ENCODE measurements at regions not wholly inside any gene's neighbourhood (a gene's known extent, or its start where the extent isn't known, plus 50 kb on each side); places are given as distances from the start of the nearest gene placed in this dataset.

- no peaks in the 10 kb centered on the region for H3K9me3 ChIP-seq (ENCODE audit: insufficient read depth, low read depth, low read length)
- H3K4me1 ChIP-seq (ENCODE audit: insufficient read depth, low read length, poor library complexity, severe bottlenecking) = no peaks in the 10 kb centered on the region
- H4K20me1 ChIP-seq (ENCODE audit: insufficient read depth, low read length, poor library complexity, severe bottlenecking) = no peaks in the 10 kb centered on the region
- no peak overlapping the region for H3K4me3 ChIP-seq (ENCODE audit: low read length, poor library complexity, severe bottlenecking)
- H3K9me2 ChIP-seq (replicated peaks; ENCODE audit: low read depth, low read length) = no peaks in the 10 kb centered on the region
- H3F3A ChIP-seq (ENCODE audit: low read depth) = no peaks in the 10 kb centered on the region
- no peak for TF ChIP-seq CTCF (conservative IDR thresholded peaks at IDR 0.05; ENCODE audit: low read length)
- no peak for TF ChIP-seq EZH2phosphoT487 (IDR thresholded peaks at IDR 0.05; ENCODE audit: borderline replicate concordance)
- H3K9ac ChIP-seq (ENCODE audit: low read depth, low read length, poor library complexity, severe bottlenecking) = no peak overlapping the region
- no peaks in the 10 kb centered on the region for H3K36me3 ChIP-seq (ENCODE audit: insufficient read depth, low read length)
- no peaks in the 10 kb centered on the region for H3K27me3 ChIP-seq (ENCODE audit: insufficient read depth, low read length, poor library complexity, severe bottlenecking)
- no peaks in the 10 kb centered on the region for H3K79me2 ChIP-seq (ENCODE audit: insufficient read depth, low read length)
- H3K4me2 ChIP-seq (ENCODE audit: low read depth, low read length, poor library complexity, severe bottlenecking) = no peak overlapping the region
- H2AFZ ChIP-seq (ENCODE audit: low read length) = no peak overlapping the region
Observed at GRCh38 chr1:216944864-216945510, 221.8 kb upstream of the ESRRG start.

- H3K4me2 ChIP-seq (ENCODE audit: low read depth, low read length, poor library complexity, severe bottlenecking) = no peak overlapping the region
- no peaks in the 10 kb centered on the region for H3K79me2 ChIP-seq (ENCODE audit: insufficient read depth, low read length)
- no peaks in the 10 kb centered on the region for H3K9me2 ChIP-seq (replicated peaks; ENCODE audit: low read depth, low read length)
- no peak for TF ChIP-seq EZH2phosphoT487 (IDR thresholded peaks at IDR 0.05; ENCODE audit: borderline replicate concordance)
- no peak for TF ChIP-seq CTCF (conservative IDR thresholded peaks at IDR 0.05; ENCODE audit: low read length)
- no peaks in the 10 kb centered on the region for H3K36me3 ChIP-seq (ENCODE audit: insufficient read depth, low read length)
- H3F3A ChIP-seq (ENCODE audit: low read depth) = no peaks in the 10 kb centered on the region
- no peak overlapping the region for H3K9ac ChIP-seq (ENCODE audit: low read depth, low read length, poor library complexity, severe bottlenecking)
- H4K20me1 ChIP-seq (ENCODE audit: insufficient read depth, low read length, poor library complexity, severe bottlenecking) = no peaks in the 10 kb centered on the region
- H2AFZ ChIP-seq (ENCODE audit: low read length) = no peak overlapping the region
- no peak overlapping the region for H3K4me3 ChIP-seq (ENCODE audit: low read length, poor library complexity, severe bottlenecking)
- H3K27me3 ChIP-seq (ENCODE audit: insufficient read depth, low read length, poor library complexity, severe bottlenecking) = no peaks in the 10 kb centered on the region
- H3K9me3 ChIP-seq (ENCODE audit: insufficient read depth, low read depth, low read length) = no peaks in the 10 kb centered on the region
- no peaks in the 10 kb centered on the region for H3K4me1 ChIP-seq (ENCODE audit: insufficient read depth, low read length, poor library complexity, severe bottlenecking)
Observed at GRCh38 chr1:216937491-216937890, 214.3 kb upstream of the ESRRG start.

- Histone ChIP-seq H3K4me2 (ENCODE audit: low read depth, low read length, poor library complexity, severe bottlenecking) (no peak overlapping the region), H3K4me3 (ENCODE audit: low read length, poor library complexity, severe bottlenecking) (no peak overlapping the region), H3K9ac (ENCODE audit: low read depth, low read length, poor library complexity, severe bottlenecking) (no peak overlapping the region), H3K9me2 (replicated peaks; ENCODE audit: low read depth, low read length) (no peaks in the 10 kb centered on the region), H3K36me3 (ENCODE audit: insufficient read depth, low read length) (no peaks in the 10 kb centered on the region), H3K9me3 (ENCODE audit: insufficient read depth, low read depth, low read length) (no peaks in the 10 kb centered on the region), H4K20me1 (ENCODE audit: insufficient read depth, low read length, poor library complexity, severe bottlenecking) (no peaks in the 10 kb centered on the region), H3K79me2 (ENCODE audit: insufficient read depth, low read length) (no peaks in the 10 kb centered on the region), H3K27me3 (ENCODE audit: insufficient read depth, low read length, poor library complexity, severe bottlenecking) (no peaks in the 10 kb centered on the region), H3F3A (ENCODE audit: low read depth) (no peaks in the 10 kb centered on the region), H2AFZ (ENCODE audit: low read length) (no peak overlapping the region), H3K4me1 (ENCODE audit: insufficient read depth, low read length, poor library complexity, severe bottlenecking) (no peaks in the 10 kb centered on the region)
- TF ChIP-seq EZH2phosphoT487 (IDR thresholded peaks at IDR 0.05; ENCODE audit: borderline replicate concordance) = no peak
- TF ChIP-seq CTCF (conservative IDR thresholded peaks at IDR 0.05; ENCODE audit: low read length) = no peak
Observed at GRCh38 chr1:216936779-216937178, 213.6 kb upstream of the ESRRG start.

Measured in Loucy (cell line).